DND-41 (cell line): ENCODE measurements at regions not wholly inside any gene's neighbourhood (a gene's known extent, or its start where the extent isn't known, plus 50 kb on each side); places are given as distances from the start of the nearest gene placed in this dataset.

Experiments
- ATAC-seq: fragments of 200-7000 bp; cut with Tn5 transposase; 3 replicates; pipeline ENCODE4 v1.9.1; 2021; ENCODE audit warnings: low read depth; ENCODE audit not compliant: insufficient read depth
- DNase-seq: peaks from one replicate; pipeline ENCODE4 v3.0.0-alpha.2; 2020
- H2AFZ ChIP-seq: 2 replicates; pipeline ENCODE4 v1.6.0; 2012; ENCODE audit warnings: low read depth, low read length
- H3K27ac ChIP-seq: 2 replicates; pipeline ENCODE4 v1.5.1; 2012; ENCODE audit warnings: low read length, inconsistent platforms
- H3K27me3 ChIP-seq: fragments of 200-600 bp; sonication (generic); 2 replicates; pipeline ENCODE4 v1.6.0; 2012; ENCODE audit warnings: low read length, mild to moderate bottlenecking, inconsistent platforms; ENCODE audit not compliant: insufficient read depth, poor library complexity
- H3K36me3 ChIP-seq: 2 replicates; pipeline ENCODE4 v1.5.1; 2012; ENCODE audit warnings: low read length, inconsistent platforms; ENCODE audit not compliant: insufficient read depth
- H3K4me1 ChIP-seq: 2 replicates; pipeline ENCODE4 v1.5.1; 2012; ENCODE audit warnings: mild to moderate bottlenecking, low read length; ENCODE audit not compliant: insufficient read depth
- H3K4me2 ChIP-seq: 2 replicates; pipeline ENCODE4 v1.6.0; 2012; ENCODE audit warnings: mild to moderate bottlenecking, moderate library complexity, low read length, inconsistent platforms; ENCODE audit not compliant: insufficient read depth
- H3K4me3 ChIP-seq, 2 experiments: fragments of 200-600 bp in 1 of 2; shearing (Covaris generic) in 1 of 2; 2 replicates each; pipeline ENCODE4 v1.5.1; 2012 to 2016; ENCODE audit warnings: inconsistent platforms in 2 of 2, low read length in 2 of 2, mild to moderate bottlenecking in 2 of 2, low read depth in 1 of 2, moderate library complexity in 1 of 2
- H3K79me2 ChIP-seq: 2 replicates; pipeline ENCODE4 v1.6.0; 2012; ENCODE audit warnings: low read length, inconsistent platforms; ENCODE audit not compliant: insufficient read depth
- H3K9ac ChIP-seq: 2 replicates; pipeline ENCODE4 v1.6.0; 2012; ENCODE audit warnings: low read depth, mild to moderate bottlenecking, inconsistent platforms, low read length, moderate library complexity
- H3K9me3 ChIP-seq: 2 replicates; pipeline ENCODE4 v1.5.1; 2012; ENCODE audit warnings: low read length, moderate library complexity, mild to moderate bottlenecking, inconsistent platforms; ENCODE audit not compliant: insufficient read depth, severe bottlenecking
- H4K20me1 ChIP-seq: 2 replicates; pipeline ENCODE4 v1.6.0; 2012; ENCODE audit warnings: low read length; ENCODE audit not compliant: insufficient read depth
- CTCF ChIP-seq: IDR thresholded peaks from 2 replicates; pipeline ENCODE4 v1.5.1; 2012; ENCODE audit warnings: borderline replicate concordance, low read length, moderate library complexity, mild to moderate bottlenecking; ENCODE audit not compliant: poor library complexity, severe bottlenecking; ENCODE audit errors: extremely low read depth
- EZH2 ChIP-seq: IDR thresholded peaks from 3 replicates; pipeline ENCODE4 v1.6.1; 2012; ENCODE audit warnings: borderline replicate concordance, low read depth, mild to moderate bottlenecking, moderate library complexity, low read length, inconsistent platforms; ENCODE audit not compliant: severe bottlenecking

GRCh38 chr14:89531661-89532335, 114.8 kb upstream of the FOXN3 start:
- no peak for ATAC-seq
- H3K9me3 ChIP-seq, result no peaks in the 10 kb centered on the region
- H3K36me3 ChIP-seq, result no peaks in the 10 kb centered on the region; the same call in 1 of the 2 replicates
- no peak overlapping the region for H3K4me2 ChIP-seq
- TF ChIP-seq CTCF (no peak), EZH2 (no peak)
- H3K27me3 ChIP-seq, result no peaks in the 10 kb centered on the region
- no peaks in the 10 kb centered on the region for H4K20me1 ChIP-seq
- no peak overlapping the region for H3K9ac ChIP-seq
- no peak overlapping the region for H2AFZ ChIP-seq
- H3K27ac ChIP-seq, result no peak overlapping the region
- H3K4me3 ChIP-seq, result no peak overlapping the region
- peaks cover 6% of the 10 kb centered on the region for H3K79me2 ChIP-seq
- H3K4me1 ChIP-seq, result no peaks in the 10 kb centered on the region
- no peak for DNase-seq

GRCh38 chr14:89524990-89525667, 108.1 kb upstream of the FOXN3 start:
- H3K36me3 ChIP-seq, result no peaks in the 10 kb centered on the region; the same call in 1 of the 2 replicates

DNA sequence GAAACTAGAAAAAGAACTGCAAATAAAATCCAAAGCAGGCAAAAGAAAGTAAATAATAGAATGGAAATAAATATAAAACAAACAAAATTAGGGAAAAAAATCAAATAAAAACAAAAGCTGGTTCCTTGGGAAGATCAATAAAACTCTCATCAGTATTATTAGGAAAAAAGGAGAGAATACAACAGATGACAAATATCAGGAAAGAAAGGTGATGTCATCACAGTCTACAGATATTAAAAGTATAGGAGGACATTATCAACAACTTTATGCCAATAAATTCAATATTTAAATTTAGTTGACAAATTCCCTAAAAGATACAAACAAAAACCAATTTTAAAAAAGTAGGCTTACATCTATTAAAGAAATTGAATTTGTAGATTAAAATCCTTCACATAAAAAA, 107.4 kb upstream of the FOXN3 start:
- Histone ChIP-seq H4K20me1 (no peaks in the 10 kb centered on the region; the same call in 1 of the 2 replicates), H3K79me2 (peaks cover 25% of the 10 kb centered on the region), H3K4me2 (no peak overlapping the region), H3K9ac (no peak overlapping the region), H2AFZ (no peak overlapping the region), H3K27ac (no peak overlapping the region), H3K4me1 (no peaks in the 10 kb centered on the region), H3K9me3 (peaks cover 21% of the 10 kb centered on the region), H3K4me3 (no peak overlapping the region), H3K36me3 (peaks cover 3% of the 10 kb centered on the region; the same call in 1 of the 2 replicates), H3K27me3 (no peaks in the 10 kb centered on the region)
- DNase-seq, result no peak
- TF ChIP-seq CTCF (no peak), EZH2 (no peak)
- no peak for ATAC-seq

More at GRCh38 chr14:89524990-89525667, 108.1 kb upstream of the FOXN3 start:
- Histone ChIP-seq H3K79me2 (peaks cover 19% of the 10 kb centered on the region), H3K9me3 (peaks cover 21% of the 10 kb centered on the region), H3K9ac (no peak overlapping the region), H3K4me1 (no peaks in the 10 kb centered on the region), H3K27ac (no peak overlapping the region), H2AFZ (no peak overlapping the region), H3K27me3 (no peaks in the 10 kb centered on the region), H3K4me3 (no peak overlapping the region), H4K20me1 (no peaks in the 10 kb centered on the region), H3K4me2 (no peak overlapping the region)
- TF ChIP-seq EZH2, result no peak
- no peak for TF ChIP-seq CTCF
- DNase-seq (no peak), ATAC-seq (no peak)
